KG1 (cell line): ENCODE measurements at regions not wholly inside any gene's neighbourhood (a gene's known extent, or its start where the extent isn't known, plus 50 kb on each side); places are given as distances from the start of the nearest gene placed in this dataset.

Experiments used
- DNase-seq: peaks from one replicate; lab custom pipeline; 2025; lab: John Stamatoyannopoulos, UW

DNA sequence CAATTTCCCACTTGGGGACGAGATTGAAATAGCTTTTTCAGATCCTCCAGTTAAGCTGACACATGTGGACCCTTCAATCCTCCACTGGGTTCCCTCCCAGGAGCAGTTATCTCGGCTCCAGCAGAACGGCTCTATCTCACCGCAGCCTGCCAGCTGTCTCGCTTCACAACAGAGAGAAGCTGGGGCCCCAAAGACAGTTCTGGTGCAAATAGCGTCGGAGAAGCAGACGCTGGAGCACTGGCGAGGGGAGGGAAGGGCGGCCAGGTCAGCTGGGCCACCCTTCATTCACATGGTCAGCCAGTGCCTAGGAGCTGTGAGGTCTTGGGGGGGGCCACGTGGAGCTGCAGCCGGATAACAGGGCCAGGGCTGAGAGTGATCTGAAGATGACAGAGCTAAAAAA, 141.3 kb upstream of the SDK2 start:
- no peak for DNase-seq

DNA sequence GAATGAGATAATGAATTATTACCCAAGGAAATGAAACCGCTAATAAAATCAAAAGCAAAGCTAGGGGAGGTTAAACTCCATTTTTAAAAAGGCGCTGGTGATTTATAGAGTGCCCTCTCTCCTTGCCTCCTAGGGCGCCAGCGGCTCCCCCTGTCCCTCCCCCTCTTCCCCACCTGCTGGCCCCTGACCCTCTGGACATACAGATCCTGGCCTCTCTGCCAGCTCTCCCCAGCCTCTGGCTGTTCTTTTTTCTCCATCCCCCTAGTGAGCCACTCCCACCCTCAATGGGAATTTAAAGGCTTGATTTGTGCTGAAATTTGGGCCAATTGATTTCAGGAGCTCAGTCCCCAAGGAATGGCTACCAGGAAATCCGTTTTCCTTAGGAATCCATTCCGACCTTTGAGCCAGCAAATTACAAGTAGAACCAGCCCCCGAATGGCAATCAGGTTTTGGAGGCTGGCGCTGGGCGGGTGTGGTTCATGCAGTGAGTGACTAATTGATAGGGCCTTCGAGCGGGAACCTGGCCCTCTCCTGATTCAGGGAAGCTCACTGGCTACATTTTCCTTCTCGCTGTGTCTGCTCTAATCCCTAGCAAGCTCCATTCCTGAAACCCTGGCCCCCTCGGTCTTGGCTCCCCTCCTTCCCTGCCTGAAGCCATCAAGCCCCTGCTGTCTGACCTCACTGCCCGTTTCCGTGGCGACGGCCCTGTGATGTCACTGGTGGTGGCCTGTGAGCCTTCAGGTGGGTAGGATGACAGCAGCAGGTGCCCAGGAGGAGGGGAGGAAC, 141.9 kb upstream of the SDK2 start:
- DNase-seq, result no peak

DNA sequence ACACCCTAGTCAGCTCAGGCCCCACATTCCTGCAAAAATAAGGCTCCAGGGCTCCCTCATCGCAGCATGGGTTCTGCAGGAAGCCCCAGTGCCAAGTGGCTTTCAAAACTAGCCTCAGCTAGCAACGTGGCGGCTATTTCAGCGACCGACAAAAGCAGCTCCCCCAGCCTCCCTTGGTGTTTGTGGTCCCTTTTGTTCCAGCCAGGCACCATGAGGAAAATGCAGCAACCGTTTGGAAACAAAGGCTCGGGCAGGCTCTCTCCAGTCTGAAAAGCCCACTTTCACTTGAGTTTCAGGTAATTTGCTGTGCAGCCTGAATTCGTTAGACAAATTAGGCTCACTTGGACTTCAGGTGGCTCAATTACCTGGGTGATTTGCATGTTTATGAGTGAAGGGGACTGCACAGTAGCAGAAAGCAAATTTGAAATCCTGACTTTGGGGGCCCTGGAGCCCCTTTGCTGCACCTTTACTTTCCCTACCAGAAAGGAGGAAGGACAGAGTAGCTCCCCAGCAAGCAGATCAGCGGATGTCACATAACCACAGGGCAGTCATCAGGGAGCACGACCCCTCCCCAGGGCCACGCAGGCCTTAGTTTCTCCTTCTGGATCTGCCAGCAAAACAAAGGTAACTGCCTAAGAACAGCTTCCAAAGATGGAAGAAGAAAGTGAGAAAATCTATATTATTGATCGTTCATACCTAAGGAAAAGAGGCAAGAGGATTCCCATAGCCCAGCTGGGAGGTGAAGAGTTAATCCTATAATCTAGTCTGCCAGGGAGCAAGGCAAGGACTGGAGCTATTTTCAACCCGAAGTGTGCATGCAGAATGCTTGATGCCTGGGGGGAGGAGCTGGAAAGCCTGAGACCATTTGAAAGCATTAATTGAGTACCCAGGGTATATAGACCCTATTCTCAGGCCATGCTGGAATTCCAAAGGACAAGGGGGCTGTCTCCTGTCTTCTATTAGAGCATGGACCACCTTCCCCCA, 143.1 kb upstream of the SDK2 start:
- DNase-seq, result no peak

DNA sequence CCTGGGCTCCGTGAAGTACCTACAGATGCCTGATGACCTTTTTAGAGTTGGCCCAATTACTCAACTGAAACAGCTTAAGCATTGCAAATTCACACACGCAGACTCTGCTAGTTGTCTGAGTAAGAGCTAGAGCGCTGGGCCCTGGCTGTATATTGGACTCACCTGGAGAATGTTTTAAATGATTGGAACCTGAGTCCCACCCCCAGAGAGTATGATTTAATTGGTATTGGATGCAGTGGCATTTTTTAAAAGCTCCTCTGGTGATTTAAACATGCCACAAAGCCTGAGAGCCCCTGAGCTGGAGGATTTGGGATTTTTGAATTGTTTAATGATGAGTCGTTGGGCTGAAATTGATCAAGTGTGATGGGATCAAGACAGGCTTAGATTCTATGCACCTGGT, 143.9 kb upstream of the SDK2 start:
- DNase-seq, result no peak

DNA sequence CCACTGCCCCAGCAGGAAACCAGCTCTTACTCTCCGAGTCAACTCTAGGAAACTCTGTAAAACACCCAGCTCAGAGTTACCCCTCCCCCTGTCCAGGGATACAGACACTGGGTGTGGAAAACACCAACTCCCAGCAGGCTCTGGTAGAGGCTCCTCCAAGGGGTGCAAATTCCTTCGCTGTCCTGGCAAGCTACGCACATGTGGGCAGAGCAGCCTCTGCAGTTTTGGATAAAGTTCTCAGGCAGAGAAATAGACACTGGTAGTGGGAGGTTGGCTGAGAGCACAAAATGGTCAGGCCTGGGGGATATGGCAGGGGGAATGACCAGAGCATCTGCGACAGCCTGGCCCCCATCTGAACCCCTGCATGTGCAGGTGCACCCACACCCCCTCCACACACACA, 146.9 kb upstream of the SDK2 start:
- no peak for DNase-seq

DNA sequence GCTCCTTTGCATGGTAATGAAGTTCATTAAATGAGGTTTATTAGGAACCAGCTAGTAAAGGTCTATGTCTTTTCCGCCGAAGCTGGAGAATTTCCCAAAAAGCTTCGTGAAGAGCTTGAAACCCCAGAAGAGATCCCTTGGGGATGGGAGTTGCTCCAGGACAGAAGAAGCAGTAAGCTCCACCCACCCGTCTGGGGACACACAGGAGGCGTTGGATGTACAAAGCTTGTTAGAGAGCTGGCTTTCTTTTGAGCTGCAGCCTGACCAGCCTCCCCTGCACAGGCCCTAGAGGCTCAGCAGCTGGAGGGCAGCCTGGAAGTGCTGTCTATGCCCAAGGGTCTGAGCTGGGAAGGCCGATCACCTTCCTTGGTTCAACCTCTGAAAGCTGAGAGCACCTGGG, 147.4 kb upstream of the SDK2 start:
- no peak for DNase-seq

DNA sequence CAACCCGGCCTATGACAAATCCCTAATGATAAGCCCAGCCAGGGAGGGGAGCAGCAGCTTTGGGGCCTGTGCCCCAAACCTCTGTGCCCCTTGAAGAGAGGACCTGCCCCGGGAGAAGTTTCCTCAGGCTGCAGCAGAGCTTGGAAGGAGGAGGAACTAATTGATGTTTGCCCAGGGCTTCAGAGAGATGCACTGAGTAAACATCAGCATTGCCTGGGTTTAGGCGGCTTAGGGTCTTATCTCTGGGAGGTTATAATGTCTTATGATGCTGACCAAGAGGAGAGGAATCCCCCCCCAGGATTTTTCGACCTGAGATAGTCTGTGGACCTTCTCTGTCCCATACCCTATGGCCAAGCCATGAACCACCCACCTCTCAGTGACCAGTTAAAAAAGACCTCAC, 148.7 kb upstream of the SDK2 start:
- no peak for DNase-seq

DNA sequence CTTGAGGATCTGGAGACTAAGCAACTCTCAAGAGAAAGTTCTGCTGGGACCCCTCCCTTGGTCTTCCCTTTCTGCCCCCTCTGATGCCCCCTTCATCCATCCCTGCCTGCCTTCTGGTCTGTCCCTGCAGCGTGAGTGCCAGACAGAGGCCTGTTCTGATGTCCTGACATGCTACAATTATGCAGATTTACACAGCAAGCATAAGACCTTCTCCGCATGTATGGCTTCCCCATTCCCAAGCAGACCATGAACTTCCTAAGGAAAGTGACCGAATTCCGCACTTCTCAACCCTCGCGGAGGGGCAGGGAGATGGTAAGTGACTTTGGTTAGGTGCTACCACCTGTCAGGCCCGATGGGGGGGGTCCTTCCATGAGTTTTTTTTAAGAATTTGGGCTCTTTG, 150.1 kb upstream of the SDK2 start:
- DNase-seq, result no peak

DNA sequence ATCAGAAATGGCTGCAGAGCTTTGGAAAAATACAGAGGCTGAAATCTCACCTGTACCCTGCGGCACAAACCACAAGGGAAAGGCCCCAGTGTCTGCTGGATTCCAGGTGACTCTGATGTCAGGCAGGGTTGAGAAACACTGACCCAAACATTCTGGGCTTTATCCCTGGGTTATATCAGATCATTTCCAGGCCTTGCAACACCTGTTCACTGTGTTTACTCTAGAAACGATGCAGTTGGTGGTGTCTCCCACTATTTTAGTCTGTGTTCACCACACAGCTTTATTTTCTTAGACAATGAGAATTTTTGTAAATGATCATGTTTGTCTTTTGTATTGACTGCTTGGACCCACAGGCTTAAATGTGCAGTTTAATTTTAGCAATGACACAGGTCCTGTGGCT, 151.5 kb upstream of the SDK2 start:
- DNase-seq, result no peak

DNA sequence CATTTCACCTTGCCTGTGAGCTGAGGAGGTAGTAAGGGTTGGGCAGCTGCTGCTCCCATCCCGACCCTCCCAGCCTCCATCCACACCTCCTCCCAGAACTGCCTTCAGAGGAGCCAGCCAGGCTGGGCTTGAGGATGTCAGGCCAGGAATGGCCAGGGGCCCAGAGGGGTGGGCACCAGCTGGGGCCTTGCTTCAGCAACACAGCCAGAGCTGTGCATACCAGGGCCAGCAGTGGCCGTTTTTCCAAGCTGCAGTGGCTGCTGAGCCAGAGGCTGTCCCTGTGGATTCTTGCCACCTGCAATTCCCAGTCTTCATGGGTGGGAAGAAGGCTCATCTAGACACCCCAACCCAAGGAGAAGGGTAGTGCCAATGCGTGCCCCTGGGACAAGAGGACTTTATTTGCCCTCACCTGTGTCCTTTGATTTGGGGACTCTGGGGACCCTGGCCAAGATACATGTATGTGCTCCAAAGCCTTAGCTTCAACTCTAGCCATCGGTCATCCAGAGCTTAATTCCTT, 153.4 kb upstream of the SDK2 start:
- no peak for DNase-seq

DNA sequence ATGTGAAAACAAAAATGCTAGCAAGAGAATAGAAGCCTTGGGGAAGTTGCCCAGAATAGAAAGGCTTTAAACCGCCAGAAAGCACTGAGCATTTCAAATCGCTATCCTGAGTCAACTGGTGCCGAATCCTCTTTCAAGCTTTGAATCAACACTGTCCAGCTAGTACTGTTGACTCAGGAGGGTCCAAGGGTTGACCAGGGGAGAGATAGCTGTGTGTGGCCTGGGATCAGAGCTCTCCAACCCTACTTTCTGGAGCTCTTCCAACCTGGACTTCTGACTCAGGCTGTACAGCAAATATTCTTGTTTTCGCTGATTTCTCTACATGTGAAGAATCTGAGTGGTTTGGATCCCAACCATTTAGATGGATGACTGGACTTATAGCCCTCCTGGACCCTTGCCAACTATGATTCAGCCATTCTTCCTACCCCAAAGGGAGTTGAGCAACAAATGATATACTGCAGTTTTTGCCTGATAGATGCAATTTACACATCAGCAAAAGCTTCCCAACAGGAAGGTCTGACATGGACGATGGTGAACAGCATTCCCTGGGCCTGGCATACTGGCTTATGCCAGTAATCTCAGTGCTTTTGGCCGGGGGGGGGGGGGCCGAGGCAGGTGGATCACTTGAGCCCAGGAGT, 154.0 kb upstream of the SDK2 start:
- DNase-seq, result no peak

DNA sequence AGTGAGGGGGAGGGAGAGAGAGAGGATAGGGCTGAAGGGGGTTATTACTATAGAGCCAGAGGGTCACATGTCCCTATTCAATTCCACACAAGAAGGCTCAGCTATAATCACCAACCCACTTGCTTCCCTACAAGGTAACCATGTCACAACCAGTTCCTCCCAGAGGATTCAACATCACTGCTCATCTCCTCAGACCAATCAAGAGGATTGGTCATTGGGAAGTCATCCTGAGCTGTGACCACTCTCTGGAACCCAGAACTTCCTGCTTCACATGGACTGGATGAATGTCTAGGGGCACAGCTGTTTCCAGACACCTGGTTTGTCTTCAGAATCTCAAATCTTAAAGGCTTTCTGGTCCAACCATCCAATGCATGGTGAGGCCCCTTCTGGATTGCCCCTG, 154.9 kb upstream of the SDK2 start:
- DNase-seq, result no peak

DNA sequence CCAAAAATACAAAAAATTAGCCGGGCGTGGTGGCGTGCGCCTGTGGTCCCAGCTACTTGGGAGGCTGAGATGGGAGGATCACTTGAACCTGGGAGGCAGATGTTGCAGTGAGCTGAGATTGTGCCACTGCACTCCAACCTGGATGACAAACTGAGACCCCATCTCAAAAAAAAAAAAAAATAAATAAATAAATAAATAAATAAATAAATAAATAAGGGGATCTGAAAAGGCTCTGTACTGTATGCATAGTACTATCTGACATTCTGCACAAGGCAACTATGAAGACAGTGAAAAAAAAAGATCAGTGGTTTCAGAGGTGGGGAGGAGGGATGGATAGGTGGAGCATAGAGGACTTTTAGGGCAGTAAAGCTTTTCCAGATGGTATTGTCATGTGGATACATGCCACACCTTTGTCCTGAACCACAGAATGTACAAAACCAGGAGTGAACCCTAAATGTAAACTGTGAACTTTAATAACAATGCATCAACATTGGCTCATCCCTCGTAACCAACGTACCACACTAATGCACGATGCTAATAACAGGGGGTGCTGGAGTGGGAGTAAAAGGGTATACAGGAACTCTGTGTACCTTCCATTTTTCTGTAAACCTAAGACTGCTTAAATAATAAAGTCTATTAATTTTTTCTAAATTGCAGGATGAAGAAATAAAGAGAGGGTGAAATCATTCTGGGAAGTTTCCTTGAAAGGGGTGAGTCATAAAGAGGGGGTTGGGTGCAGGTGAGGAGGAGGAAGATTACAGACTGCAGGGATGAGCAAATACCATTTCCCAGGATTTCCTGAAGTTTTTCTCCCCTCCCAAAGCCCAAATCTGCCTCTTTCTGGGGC, 155.8 kb upstream of the SDK2 start:
- DNase-seq, result no peak

DNA sequence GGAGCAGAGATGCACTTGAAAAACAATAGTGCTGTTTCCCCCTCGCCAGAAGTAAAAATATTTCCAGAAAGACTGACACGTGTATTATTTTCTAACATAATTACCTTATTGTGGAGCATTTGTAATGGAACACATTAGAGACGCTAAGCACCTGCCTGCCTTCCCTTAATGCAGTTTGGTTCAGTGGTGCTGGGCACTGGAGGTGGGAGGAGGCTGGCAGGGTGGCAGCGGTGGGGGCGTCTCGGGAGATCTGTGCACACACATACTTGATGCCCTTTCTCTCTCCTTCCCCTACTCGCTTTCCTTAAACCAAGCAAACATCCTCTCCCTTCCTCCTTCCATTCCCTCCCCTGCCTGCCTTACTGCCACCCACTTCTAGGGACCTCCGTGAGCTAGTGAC, 156.6 kb upstream of the SDK2 start:
- no peak for DNase-seq

DNA sequence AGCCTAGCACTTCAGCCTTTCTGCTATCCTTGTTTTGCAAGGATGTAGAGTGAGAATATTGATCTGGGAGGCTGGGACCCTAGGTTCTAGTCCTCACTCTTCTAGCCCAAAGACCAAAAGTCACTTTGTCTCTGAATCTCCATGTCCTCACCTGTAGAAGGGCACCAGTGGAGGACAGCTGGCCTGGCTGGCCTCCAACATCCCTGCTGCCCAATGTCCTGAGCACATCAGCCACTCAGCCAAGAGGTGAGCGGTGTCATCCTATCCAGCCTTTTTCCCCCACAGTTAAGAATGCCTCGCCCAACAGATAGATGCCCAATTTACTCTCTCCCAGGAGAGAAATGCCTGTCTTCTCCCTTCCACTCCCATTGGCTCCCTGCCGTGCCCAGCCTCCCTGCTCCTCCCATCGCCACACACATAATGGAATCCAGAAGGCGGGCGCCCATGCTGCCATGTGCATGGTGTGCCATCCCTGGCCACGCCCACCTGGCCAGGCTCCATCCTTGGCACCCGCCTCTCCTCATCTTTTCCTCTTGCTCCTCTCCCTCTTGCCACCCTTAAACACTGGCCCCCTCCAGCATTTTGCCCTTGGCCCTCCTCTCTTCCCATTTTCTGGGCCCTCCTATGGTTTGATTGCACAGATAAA, 157.3 kb upstream of the SDK2 start:
- DNase-seq, result no peak

DNA sequence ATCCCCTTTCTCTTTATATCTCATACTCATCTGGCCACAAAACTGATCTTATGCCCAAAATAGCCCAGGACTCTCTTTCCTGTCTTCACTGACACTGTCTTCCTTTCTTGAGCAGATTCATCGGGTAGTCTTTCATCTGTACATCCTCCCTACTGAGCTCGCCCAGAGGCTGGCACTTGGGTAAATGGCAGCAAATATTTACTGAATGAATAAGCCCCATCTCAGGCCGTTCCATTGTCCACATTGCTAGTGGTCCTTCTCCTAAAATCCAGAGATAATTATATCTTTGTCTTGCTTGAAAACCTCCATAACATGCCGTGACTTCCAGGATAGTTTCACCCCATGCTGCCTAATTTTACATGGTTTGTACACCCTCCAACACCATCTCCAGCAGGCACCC, 158.1 kb upstream of the SDK2 start:
- DNase-seq, result no peak

DNA sequence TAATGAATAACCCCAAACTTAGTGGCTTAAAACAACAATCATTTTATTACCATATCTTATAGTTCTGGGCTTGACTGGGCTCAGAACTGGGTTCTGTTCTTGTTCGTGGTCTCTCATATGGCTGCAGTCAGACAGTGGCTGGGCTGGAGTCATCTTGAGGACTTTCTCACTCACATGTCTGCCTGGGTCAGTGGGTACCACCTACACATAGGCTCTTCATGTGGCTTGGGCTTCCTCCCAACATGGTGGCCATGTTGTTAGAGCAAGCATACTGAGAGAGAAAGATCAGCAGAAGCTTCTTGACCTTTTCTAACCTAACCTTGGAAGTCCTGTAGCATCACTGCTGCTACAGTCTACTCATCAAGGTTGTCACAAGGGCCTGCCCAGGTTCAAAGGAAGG, 158.6 kb upstream of the SDK2 start:
- no peak for DNase-seq

DNA sequence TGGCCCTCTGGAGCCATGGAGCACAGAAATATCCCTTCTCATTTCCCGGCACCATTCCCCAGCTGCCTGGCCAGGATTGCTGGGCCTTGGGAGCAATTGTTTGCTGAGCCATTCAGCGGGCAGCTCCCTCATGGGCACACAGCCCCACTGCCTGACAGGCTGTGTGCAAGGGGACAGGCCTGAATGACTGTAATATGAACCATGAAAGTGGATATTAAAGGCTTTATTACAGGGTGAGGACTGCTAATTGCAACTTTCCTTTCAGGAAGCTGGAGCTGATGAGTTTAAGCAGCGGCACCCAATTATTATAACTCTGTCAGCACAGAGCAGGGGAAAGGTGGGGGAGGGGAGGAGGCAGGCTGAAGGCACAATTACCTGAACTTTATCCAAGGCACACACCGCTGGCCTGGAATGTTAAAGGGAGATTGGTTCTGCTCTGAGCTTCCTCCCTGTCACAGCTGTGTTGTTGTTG, 159.8 kb upstream of the SDK2 start:
- DNase-seq, result no peak

DNA sequence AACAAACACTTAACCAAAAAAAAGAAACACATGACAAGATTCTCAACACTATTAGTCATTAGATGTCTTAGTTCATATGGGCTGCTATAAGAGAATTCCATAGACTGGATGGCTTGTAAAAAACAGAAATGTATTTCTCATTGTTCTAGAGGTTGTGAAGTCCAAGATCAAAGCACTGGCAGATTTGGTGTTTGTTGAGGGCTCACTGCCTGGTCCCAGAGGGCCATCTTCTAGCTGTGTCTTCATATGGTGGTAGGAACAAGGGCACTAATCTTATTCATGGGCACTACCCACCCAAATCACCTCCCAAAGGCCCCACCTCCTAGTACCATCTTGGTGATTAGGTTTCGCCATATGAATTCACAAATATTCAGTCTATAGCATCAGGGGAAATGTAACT, 162.5 kb upstream of the SDK2 start:
- DNase-seq, result no peak

DNA sequence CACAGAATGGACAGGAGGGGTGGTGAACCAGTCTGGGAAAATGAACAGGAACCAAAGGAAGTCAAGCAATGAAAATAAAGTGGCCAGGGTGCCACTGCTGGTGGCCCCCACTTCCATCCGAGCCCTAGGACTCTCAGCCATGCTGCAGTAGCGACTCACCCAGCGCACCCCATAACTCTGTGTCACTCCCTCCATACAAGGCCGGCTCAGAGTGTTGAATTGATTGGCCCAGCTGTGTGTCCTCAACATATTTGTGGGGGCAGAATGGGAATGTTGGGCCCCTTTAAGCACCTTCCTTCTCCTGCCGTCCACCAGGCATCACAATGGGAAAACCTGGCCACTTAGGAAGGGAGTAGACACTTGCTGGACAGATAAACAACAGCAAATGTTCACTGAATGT, 169.0 kb upstream of the SDK2 start:
- DNase-seq, result no peak

DNA sequence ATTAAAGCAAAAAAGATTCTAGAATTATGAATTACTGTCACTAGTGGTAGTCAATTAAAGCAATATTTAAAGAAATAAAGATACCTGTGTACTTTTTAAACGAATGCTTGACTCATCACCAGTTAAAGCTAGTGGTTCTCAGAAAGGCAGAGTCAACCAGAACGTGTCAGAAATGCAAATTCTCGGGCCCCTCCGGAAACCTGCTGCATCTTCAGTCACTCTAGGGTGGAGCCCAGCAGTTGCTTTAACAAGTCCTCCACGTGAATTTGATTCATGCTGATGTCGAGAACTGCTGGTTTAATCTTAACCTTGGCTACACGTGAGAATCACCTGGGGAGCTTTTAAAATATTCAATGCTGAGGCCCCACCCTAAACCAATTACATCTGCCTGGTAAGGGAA, 169.8 kb upstream of the SDK2 start:
- DNase-seq, result no peak
